ENCODE measurements at regions not wholly inside any gene's neighbourhood (a gene's known extent, or its start where the extent isn't known, plus 50 kb on each side); places are given as distances from the start of the nearest gene placed in this dataset.

DNA sequence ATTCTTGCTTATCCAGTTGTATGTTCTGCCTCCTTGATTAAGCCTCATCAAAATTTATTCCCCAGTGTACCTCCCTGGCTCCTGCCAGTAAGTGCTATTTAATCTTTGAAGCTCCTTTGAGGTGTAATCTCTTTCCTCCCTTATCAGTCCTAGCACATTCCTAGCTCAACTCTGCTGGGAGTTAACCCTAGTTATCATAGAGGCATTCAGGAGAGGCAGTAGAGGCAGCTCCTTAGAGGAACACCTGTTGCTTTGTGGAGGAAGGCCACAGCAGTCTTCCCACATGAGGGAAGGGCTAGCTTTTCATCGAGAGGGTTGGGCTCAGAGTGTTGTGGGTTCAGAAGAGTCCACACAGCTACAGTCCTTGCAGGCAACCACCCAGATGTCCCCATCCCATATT is 182.4 kb upstream of the ARID2 start:
- Histone ChIP-seq H3K27me3 (peaks cover 7% of the 10 kb centered on the region; the same call in 1 of the 2 replicates), H3K4me3 (ENCODE audit: low read depth, low read length) (no peak overlapping the region), H3K4me1 (no peaks in the 10 kb centered on the region), H3K9me3 (no peaks in the 10 kb centered on the region), H3K36me3 (no peaks in the 10 kb centered on the region)
- TF ChIP-seq, protein P1, sequence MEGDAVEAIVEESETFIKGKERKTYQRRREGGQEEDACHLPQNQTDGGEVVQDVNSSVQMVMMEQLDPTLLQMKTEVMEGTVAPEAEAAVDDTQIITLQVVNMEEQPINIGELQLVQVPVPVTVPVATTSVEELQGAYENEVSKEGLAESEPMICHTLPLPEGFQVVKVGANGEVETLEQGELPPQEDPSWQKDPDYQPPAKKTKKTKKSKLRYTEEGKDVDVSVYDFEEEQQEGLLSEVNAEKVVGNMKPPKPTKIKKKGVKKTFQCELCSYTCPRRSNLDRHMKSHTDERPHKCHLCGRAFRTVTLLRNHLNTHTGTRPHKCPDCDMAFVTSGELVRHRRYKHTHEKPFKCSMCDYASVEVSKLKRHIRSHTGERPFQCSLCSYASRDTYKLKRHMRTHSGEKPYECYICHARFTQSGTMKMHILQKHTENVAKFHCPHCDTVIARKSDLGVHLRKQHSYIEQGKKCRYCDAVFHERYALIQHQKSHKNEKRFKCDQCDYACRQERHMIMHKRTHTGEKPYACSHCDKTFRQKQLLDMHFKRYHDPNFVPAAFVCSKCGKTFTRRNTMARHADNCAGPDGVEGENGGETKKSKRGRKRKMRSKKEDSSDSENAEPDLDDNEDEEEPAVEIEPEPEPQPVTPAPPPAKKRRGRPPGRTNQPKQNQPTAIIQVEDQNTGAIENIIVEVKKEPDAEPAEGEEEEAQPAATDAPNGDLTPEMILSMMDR (IDR thresholded peaks at IDR 0.05; ENCODE audit: low read depth, low read length), result no peak
- DNase-seq, result no peak

DNA sequence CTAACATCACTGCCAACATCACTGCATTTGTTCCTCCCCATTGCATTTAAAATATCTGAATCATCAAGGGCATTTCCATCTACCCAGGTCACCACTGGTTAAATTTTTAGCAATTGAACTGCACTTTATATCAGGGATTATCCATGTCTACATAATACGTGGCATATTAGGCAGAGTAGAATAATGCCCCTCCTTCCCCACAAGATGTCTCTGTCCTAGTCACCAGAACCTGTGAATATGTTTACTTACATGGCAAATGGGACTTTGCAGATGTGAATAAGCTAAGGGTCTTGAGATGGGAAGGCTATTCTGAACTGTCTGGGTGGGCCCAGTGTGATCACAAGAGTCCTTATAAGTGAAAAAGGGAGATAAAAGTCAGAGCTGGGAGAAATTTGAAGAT is 181.7 kb upstream of the ARID2 start:
- TF ChIP-seq, protein P1 (IDR thresholded peaks at IDR 0.05; ENCODE audit: low read depth, low read length), result no peak
- no peak for DNase-seq
- peaks cover 7% of the 10 kb centered on the region; the same call in 1 of the 2 replicates for H3K27me3 ChIP-seq
- H3K36me3 ChIP-seq, result no peaks in the 10 kb centered on the region
- no peaks in the 10 kb centered on the region for H3K4me1 ChIP-seq
- H3K4me3 ChIP-seq (ENCODE audit: low read depth, low read length), result no peak overlapping the region
- no peaks in the 10 kb centered on the region for H3K9me3 ChIP-seq

DNA sequence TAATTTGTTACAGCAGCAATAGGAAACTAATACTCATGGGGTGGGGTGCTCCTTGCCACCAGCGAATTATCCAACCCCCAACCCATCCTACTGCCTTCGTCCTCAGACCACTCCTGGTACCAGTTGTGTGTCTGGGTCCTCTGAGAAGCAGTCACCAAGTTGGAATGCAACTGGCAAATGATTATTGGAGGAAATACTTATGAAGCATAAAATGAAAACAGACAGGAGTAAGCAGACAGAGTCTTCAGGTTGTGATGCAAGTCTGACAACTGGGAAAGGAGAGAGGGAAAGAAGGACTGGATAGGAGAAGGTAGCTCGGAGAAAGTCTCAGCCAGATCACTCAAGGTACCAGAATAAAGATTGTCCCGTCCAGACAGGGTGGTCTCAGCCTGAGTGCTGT is 181.1 kb upstream of the ARID2 start:
- Histone ChIP-seq H3K27me3 (peaks cover 7% of the 10 kb centered on the region; the same call in 1 of the 2 replicates), H3K36me3 (no peaks in the 10 kb centered on the region), H3K4me1 (no peaks in the 10 kb centered on the region), H3K9me3 (no peaks in the 10 kb centered on the region), H3K4me3 (ENCODE audit: low read depth, low read length) (no peak overlapping the region)
- TF ChIP-seq, protein P1 (IDR thresholded peaks at IDR 0.05; ENCODE audit: low read depth, low read length), result no peak
- DNase-seq, result no peak

DNA sequence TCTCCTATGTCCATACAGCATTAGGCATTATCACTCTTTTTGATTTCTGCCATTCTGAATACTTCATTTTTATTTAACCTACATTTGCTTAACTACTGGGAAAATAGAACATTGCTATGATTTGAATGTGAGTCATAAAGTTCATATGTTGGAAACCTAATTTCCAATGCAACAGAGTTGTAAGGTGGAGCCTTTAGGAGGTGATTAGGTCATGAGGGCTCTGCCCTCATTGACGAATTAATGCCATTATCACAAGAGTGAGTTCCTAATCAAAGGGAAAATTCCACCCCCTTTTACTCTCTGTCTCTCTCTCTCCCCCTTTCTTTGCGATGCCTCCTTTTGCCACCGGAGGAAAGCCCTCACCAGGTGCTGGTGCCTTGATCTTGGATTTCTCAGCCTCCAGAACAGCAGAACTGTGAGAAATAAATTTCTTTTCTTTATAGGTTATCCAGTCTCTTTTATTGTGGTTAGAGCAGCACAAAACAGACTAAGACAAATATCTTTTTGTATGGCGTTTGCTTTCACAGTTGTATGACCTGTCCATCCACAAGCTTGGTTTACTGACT is 180.1 kb upstream of the ARID2 start:
- Histone ChIP-seq H3K27me3 (peaks cover 7% of the 10 kb centered on the region; the same call in 1 of the 2 replicates), H3K36me3 (no peaks in the 10 kb centered on the region), H3K4me3 (ENCODE audit: low read depth, low read length) (no peak overlapping the region), H3K9me3 (no peaks in the 10 kb centered on the region), H3K4me1 (no peaks in the 10 kb centered on the region)
- TF ChIP-seq, protein P1 (IDR thresholded peaks at IDR 0.05; ENCODE audit: low read depth, low read length), result no peak
- no peak for DNase-seq

DNA sequence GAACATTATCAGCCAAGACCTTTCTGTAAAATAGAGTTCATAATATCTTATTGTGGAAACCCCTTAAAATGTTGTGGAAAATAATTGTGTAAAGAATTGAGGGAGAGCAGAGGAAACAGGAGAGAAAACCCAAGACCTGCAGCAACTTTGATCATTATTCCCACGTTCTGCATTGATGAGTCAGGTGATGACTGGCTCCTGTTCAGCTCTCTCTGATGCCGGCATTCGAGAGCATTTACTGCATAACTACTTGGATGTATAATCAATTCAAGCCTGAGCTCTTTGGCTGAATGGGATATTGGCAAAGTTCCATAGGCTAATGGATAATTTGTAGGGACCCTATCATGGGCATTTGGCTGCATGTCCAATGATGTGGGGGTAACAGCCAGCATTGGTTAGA is 176.3 kb upstream of the ARID2 start:
- DNase-seq, result no peak
- TF ChIP-seq, protein P1 (IDR thresholded peaks at IDR 0.05; ENCODE audit: low read depth, low read length), result no peak
- Histone ChIP-seq H3K27me3 (0 out of 2 replicates have a peak, but pooled peaks cover 3% of the 10 kb centered on the region), H3K4me1 (no peaks in the 10 kb centered on the region), H3K4me3 (ENCODE audit: low read depth, low read length) (no peak overlapping the region), H3K36me3 (no peaks in the 10 kb centered on the region), H3K9me3 (no peaks in the 10 kb centered on the region)

DNA sequence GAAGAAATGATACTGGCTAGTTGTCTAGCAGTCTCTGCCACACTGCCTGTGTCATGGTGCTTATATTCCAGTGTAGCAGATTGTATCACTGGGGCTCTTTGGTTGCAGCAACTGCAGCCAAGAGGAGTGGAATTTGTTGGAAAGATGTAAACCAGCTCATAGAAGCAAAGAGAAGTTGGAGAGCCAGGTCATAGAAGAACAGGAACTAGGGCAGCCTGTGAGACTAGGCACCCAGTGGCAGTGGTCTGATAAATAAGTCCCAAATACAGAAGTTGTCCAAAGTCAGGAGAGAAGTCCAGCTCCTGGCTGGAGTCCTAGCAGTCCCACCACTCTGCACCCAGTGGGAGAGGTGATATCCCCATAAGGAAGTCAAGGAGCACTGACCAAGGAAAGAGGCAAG is 172.5 kb upstream of the ARID2 start:
- no peak for DNase-seq
- Histone ChIP-seq H3K4me3 (ENCODE audit: low read depth, low read length) (no peak overlapping the region), H3K9me3 (no peaks in the 10 kb centered on the region), H3K27me3 (no peaks in the 10 kb centered on the region), H3K4me1 (no peaks in the 10 kb centered on the region; the same call in 1 of the 2 replicates), H3K36me3 (no peaks in the 10 kb centered on the region)
- TF ChIP-seq, protein P1 (IDR thresholded peaks at IDR 0.05; ENCODE audit: low read depth, low read length), result no peak

Data from BE2C (cell line).